SK-N-SH treated with all-trans-retinoic acid at 6 μM for 48 hours (cell line): ENCODE measurements at regions not wholly inside any gene's neighbourhood (a gene's known extent, or its start where the extent isn't known, plus 50 kb on each side); places are given as distances from the start of the nearest gene placed in this dataset.
A peak's percentile ranks its signal among the peaks of the same experiment; 100 is the strongest.

Source experiments
- ATAC-seq: fragments of 200-7000 bp; cut with Tn5 transposase; 3 replicates; pipeline ENCODE4 v1.9.1; 2020; ENCODE audit warnings: mild to moderate bottlenecking, moderate library complexity
- ARNTL ChIP-seq: fragments of 450-650 bp; formaldehyde crosslinking; IDR thresholded peaks from 2 replicates; pipeline ENCODE4 v1.5.0; 2020; ENCODE audit warnings: low read depth, mild to moderate bottlenecking, moderate library complexity, borderline replicate concordance
- CSDC2 ChIP-seq: fragments of 250-450 bp; sonication (Bioruptor Pico); IDR thresholded peaks from 2 replicates; pipeline ENCODE4 v1.5.0; 2020; ENCODE audit warnings: mild to moderate bottlenecking, moderate library complexity
- ESRRG ChIP-seq: fragments of 250-450 bp; sonication (Bioruptor Pico); IDR thresholded peaks from 2 replicates; pipeline ENCODE4 v1.6.1; 2021; ENCODE audit warnings: mild to moderate bottlenecking
- GLIS3 ChIP-seq: fragments of 250-450 bp; sonication (Bioruptor Pico); IDR thresholded peaks from 2 replicates; pipeline ENCODE4 v1.5.0; 2020; ENCODE audit warnings: mild to moderate bottlenecking, moderate library complexity
- ISL1 ChIP-seq: fragments of 250-450 bp; sonication (Bioruptor Pico); IDR thresholded peaks from 2 replicates; pipeline ENCODE4 v2.1.2; 2022; ENCODE audit warnings: mild to moderate bottlenecking, moderate library complexity
- OSR1 ChIP-seq: fragments of 250-450 bp; sonication (Bioruptor Pico); IDR thresholded peaks from 2 replicates; pipeline ENCODE4 v1.8.0; 2022; ENCODE audit warnings: moderate library complexity, mild to moderate bottlenecking, inconsistent platforms
- PPARA ChIP-seq: fragments of 250-450 bp; sonication (Bioruptor Pico); IDR thresholded peaks from 2 replicates; pipeline ENCODE4 v1.5.0; 2020; ENCODE audit warnings: mild to moderate bottlenecking, borderline replicate concordance
- RARB ChIP-seq: fragments of 250-450 bp; sonication (Bioruptor Pico); IDR thresholded peaks from 2 replicates; pipeline ENCODE4 v1.8.0; 2021; ENCODE audit warnings: mild to moderate bottlenecking, moderate library complexity
- SNAI2 ChIP-seq: fragments of 250-450 bp; sonication (Bioruptor Pico); IDR thresholded peaks from 2 replicates; pipeline ENCODE4 v1.5.0; 2020; ENCODE audit warnings: mild to moderate bottlenecking, moderate library complexity
- TCF4 ChIP-seq: fragments of 250-450 bp; sonication (Bioruptor Pico); IDR thresholded peaks from 2 replicates; pipeline ENCODE4 v1.8.0; 2021; ENCODE audit warnings: mild to moderate bottlenecking, moderate library complexity, borderline replicate concordance
- ZC3H10 ChIP-seq: fragments of 250-450 bp; sonication (Bioruptor Pico); IDR thresholded peaks from 2 replicates; pipeline ENCODE4 v1.5.1; 2021; ENCODE audit warnings: mild to moderate bottlenecking, moderate library complexity
- ZFP30 ChIP-seq: fragments of 450-650 bp; formaldehyde crosslinking; IDR thresholded peaks from 2 replicates; pipeline ENCODE4 v1.5.0; 2022; ENCODE audit warnings: mild to moderate bottlenecking, moderate library complexity
- ZNF565 ChIP-seq: fragments of 450-650 bp; formaldehyde crosslinking; conservative IDR thresholded peaks from 2 replicates; pipeline ENCODE4 v1.5.0; 2020; ENCODE audit warnings: low read depth, mild to moderate bottlenecking, moderate library complexity
- ZNF70 ChIP-seq: fragments of 450-650 bp; formaldehyde crosslinking; IDR thresholded peaks from 2 replicates; pipeline ENCODE4 v1.5.0; 2020; ENCODE audit warnings: mild to moderate bottlenecking, moderate library complexity
- TF ChIP-seq, protein P1 (sequence below): fragments of 250-450 bp; sonication (Bioruptor Pico); IDR thresholded peaks from 2 replicates; pipeline ENCODE4 v1.8.0; 2021; ENCODE audit warnings: low read depth, mild to moderate bottlenecking, moderate library complexity, borderline replicate concordance
- TF ChIP-seq, protein P2 (sequence below): fragments of 250-450 bp; sonication (Bioruptor Pico); IDR thresholded peaks from 2 replicates; pipeline ENCODE4 v1.5.1; 2021; ENCODE audit warnings: mild to moderate bottlenecking, moderate library complexity
- TF ChIP-seq, protein P3 (sequence below): fragments of 250-450 bp; sonication (Bioruptor Pico); IDR thresholded peaks from 2 replicates; pipeline ENCODE4 v1.5.1; 2020; ENCODE audit warnings: low read depth, mild to moderate bottlenecking, moderate library complexity
- TF ChIP-seq, protein P4 (sequence below): fragments of 250-450 bp; sonication (Bioruptor Pico); IDR thresholded peaks from 2 replicates; pipeline ENCODE4 v1.8.0; 2020; ENCODE audit warnings: mild to moderate bottlenecking, moderate library complexity, borderline replicate concordance

DNA sequence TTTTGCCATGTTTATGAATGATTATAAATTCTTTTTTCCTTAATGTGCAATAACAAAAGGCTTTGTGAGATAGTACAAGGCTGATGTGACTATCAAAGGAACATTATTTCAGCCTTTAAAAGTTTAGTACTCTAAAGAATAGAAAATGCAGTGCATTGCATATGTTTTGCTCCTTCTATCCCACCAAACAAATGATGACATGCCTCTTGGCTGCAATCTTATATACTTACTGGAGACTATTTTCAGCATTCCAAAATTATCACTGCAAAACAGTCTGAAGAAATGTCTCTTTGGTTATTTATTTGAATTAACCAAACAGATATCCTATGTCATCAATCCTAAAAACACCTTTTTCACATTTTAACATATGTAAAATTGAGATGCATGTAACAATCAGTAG, 776.5 kb upstream of the SPRY2 start (continued):
- TF ChIP-seq, protein P1, sequence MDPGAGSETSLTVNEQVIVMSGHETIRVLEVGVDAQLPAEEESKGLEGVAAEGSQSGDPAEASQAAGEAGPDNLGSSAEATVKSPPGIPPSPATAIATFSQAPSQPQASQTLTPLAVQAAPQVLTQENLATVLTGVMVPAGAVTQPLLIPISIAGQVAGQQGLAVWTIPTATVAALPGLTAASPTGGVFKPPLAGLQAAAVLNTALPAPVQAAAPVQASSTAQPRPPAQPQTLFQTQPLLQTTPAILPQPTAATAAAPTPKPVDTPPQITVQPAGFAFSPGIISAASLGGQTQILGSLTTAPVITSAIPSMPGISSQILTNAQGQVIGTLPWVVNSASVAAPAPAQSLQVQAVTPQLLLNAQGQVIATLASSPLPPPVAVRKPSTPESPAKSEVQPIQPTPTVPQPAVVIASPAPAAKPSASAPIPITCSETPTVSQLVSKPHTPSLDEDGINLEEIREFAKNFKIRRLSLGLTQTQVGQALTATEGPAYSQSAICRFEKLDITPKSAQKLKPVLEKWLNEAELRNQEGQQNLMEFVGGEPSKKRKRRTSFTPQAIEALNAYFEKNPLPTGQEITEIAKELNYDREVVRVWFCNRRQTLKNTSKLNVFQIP: no peak

DNA sequence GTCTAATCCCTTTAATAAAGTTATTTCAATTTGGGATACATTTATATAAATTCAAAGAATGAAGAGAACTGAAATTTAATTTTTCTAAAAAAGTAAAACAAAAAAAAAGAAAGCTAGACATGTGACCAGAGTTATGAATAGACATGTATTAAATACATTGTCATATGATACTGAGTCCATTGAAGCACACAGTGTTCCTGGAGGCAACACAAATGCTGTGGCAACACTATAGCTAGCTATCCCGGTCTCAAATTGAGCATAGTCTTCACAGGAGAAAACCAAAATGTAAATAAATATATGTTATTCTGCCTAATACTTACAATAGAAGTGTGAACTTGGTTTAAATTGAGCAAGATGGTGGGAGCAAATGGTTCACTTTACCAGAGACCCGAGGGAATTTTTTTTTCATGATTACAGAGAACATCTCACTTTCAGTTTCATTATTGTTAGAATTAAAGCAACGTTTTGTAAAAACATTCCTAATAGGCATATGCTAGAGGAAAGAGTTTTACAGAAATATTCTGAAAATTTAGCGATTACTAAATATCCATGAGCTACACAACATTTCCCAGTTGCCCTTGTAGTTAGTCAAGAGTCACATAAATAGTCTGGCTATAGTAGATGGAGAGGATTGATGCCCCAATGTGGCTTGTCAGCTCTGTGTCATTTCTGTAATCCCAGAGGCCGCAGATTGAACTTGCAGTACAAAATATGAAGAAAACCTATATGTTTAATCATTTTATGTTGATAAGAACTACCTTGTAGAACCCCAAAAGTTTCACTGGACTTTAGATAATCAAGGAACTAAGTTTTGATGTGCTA, 775.7 kb upstream of the SPRY2 start:
- no peak for TF ChIP-seq GLIS3 (CRISPR knock-in tag)
- no peak for TF ChIP-seq ZFP30 (CRISPR knock-in tag)
- TF ChIP-seq SNAI2 (CRISPR knock-in tag): no peak
- TF ChIP-seq CSDC2 (CRISPR knock-in tag): no peak
- TF ChIP-seq, protein P2, sequence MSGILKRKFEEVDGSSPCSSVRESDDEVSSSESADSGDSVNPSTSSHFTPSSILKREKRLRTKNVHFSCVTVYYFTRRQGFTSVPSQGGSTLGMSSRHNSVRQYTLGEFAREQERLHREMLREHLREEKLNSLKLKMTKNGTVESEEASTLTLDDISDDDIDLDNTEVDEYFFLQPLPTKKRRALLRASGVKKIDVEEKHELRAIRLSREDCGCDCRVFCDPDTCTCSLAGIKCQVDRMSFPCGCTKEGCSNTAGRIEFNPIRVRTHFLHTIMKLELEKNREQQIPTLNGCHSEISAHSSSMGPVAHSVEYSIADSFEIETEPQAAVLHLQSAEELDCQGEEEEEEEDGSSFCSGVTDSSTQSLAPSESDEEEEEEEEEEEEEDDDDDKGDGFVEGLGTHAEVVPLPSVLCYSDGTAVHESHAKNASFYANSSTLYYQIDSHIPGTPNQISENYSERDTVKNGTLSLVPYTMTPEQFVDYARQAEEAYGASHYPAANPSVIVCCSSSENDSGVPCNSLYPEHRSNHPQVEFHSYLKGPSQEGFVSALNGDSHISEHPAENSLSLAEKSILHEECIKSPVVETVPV (CRISPR knock-in tag): no peak
- TF ChIP-seq RARB (CRISPR knock-in tag): no peak
- TF ChIP-seq, protein P1: no peak
- no peak for TF ChIP-seq TCF4
- TF ChIP-seq, protein P3, sequence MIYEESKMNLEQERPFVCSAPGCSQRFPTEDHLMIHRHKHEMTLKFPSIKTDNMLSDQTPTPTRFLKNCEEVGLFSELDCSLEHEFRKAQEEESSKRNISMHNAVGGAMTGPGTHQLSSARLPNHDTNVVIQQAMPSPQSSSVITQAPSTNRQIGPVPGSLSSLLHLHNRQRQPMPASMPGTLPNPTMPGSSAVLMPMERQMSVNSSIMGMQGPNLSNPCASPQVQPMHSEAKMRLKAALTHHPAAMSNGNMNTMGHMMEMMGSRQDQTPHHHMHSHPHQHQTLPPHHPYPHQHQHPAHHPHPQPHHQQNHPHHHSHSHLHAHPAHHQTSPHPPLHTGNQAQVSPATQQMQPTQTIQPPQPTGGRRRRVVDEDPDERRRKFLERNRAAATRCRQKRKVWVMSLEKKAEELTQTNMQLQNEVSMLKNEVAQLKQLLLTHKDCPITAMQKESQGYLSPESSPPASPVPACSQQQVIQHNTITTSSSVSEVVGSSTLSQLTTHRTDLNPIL (CRISPR knock-in tag): no peak
- no peak for TF ChIP-seq ESRRG
- no peak for TF ChIP-seq ZNF565 (CRISPR knock-in tag)
- TF ChIP-seq ARNTL (CRISPR knock-in tag): no peak
- TF ChIP-seq ISL1 (CRISPR knock-in tag): no peak
- TF ChIP-seq, protein P4, sequence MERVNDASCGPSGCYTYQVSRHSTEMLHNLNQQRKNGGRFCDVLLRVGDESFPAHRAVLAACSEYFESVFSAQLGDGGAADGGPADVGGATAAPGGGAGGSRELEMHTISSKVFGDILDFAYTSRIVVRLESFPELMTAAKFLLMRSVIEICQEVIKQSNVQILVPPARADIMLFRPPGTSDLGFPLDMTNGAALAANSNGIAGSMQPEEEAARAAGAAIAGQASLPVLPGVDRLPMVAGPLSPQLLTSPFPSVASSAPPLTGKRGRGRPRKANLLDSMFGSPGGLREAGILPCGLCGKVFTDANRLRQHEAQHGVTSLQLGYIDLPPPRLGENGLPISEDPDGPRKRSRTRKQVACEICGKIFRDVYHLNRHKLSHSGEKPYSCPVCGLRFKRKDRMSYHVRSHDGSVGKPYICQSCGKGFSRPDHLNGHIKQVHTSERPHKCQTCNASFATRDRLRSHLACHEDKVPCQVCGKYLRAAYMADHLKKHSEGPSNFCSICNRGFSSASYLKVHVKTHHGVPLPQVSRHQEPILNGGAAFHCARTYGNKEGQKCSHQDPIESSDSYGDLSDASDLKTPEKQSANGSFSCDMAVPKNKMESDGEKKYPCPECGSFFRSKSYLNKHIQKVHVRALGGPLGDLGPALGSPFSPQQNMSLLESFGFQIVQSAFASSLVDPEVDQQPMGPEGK (CRISPR knock-in tag): no peak
- TF ChIP-seq PPARA (CRISPR knock-in tag): no peak
- no peak for TF ChIP-seq ZNF70
- TF ChIP-seq, all 23 proteins: peak for 0
- peak; percentile 70 for ATAC-seq

DNA sequence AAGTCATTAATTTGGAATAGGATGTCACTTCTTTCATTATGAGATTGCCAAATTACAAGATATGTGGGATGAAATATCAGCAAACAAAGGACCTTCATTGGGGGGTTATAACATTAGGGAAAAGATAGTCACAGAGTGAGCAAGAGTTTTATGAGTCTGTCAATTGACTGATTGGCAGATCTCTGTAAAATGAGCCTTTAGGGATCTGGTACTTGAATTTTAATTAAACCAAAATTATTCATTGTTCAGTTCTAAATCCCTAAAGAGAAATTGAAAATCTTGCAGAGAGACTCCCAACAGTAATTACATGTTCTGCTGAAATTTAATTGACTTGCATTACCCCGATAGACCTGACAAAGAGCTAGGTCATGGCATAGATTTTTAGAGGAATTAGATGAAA, 768.1 kb upstream of the SPRY2 start:
- TF ChIP-seq RARB (CRISPR knock-in tag) (no peak), ZNF70 (no peak), OSR1 (CRISPR knock-in tag) (no peak), ZC3H10 (CRISPR knock-in tag) (no peak), ZNF565 (CRISPR knock-in tag) (no peak), TCF4 (no peak), PPARA (CRISPR knock-in tag) (no peak), CSDC2 (CRISPR knock-in tag) (no peak)
- TF ChIP-seq, protein P2 (CRISPR knock-in tag): no peak
- TF ChIP-seq, protein P1: no peak
- TF ChIP-seq, protein P3 (CRISPR knock-in tag): no peak
- TF ChIP-seq, all 23 proteins: peak for 0
- no peak for ATAC-seq
